ENCODE measurements at regions not wholly inside any gene's neighbourhood (a gene's known extent, or its start where the extent isn't known, plus 50 kb on each side); places are given as distances from the start of the nearest gene placed in this dataset.

GRCh38 chr4:128387600-128388351, 100.2 kb upstream of the PGRMC2 start:
- TF ChIP-seq CTCF (IDR thresholded peaks at IDR 0.05 in 8 of 11, conservative IDR thresholded peaks at IDR 0.05 in 3 of 11) (no peak), POLR2A (IDR thresholded peaks at IDR 0.05) (no peak)
